Peyer's patch (tissue), 4 donors: ENCODE measurements at regions not wholly inside any gene's neighbourhood (a gene's known extent, or its start where the extent isn't known, plus 50 kb on each side); places are given as distances from the start of the nearest gene placed in this dataset.

Experiments
- DNase-seq, 3 donors: peaks; one replicate each; pipeline ENCODE4 v3.0.0-alpha.2; 2017 to 2019
- H3K27ac ChIP-seq, 4 donors: fragments of 200-600 bp; sonication (generic); one replicate each; pipeline ENCODE4 v1.5.1; 2016 to 2019
- H3K27me3 ChIP-seq, 2 donors: fragments of 200-600 bp; sonication (generic); one replicate each; pipeline ENCODE4 v1.5.1; 2019
- H3K36me3 ChIP-seq, 3 donors: fragments of 200-600 bp; sonication (generic); one replicate each; pipeline ENCODE4 v1.5.1; 2016 to 2019
- H3K4me1 ChIP-seq, 4 donors: fragments of 200-600 bp; sonication (generic); one replicate each; pipeline ENCODE4 v1.5.1; 2016 to 2019
- H3K4me3 ChIP-seq, 4 donors: fragments of 200-600 bp; sonication (generic); 1 replicate in 3 of 4; 2 replicates in 1 of 4; pipeline ENCODE4 v1.5.1; 2016 to 2019; ENCODE audit warnings: mild to moderate bottlenecking in 1 of 4
- H3K9me3 ChIP-seq, 4 donors: fragments of 200-600 bp; sonication (generic); one replicate each; pipeline ENCODE4 v1.5.1; 2016 to 2019; ENCODE audit warnings: mild to moderate bottlenecking in 1 of 4
- CTCF ChIP-seq, 6 experiments: fragments of 450-650 bp in 4 of 6; fragments of 200-600 bp in 2 of 6; sonication (generic) in 1 of 6; IDR thresholded peaks; one replicate each; pipeline ENCODE4 v1.5.1; 2017 to 2019; ENCODE audit warnings: antibody characterized with exemption in 6 of 6, mild to moderate bottlenecking in 3 of 6, moderate library complexity in 1 of 6
- POLR2A ChIP-seq, 2 donors: fragments of 450-650 bp; IDR thresholded peaks; one replicate each; pipeline ENCODE4 v1.5.1; 2017; ENCODE audit warnings: antibody characterized with exemption in 2 of 2, mild to moderate bottlenecking in 2 of 2, moderate library complexity in 2 of 2

GRCh38 chr18:30175061-30175574 is 867.4 kb downstream of the DSC3 start:
- peaks cover 0 to 5% (median 0%) of the 10 kb centered on the region in 4 donors for H3K9me3 ChIP-seq
- no peaks in the 10 kb centered on the region for H3K27me3 ChIP-seq
- no peak for DNase-seq
- H3K4me3 ChIP-seq = no peak overlapping the region
- TF ChIP-seq POLR2A (IDR thresholded peaks at IDR 0.05) (no peak), CTCF (IDR thresholded peaks at IDR 0.05) (no peak)
- no peaks in the 10 kb centered on the region for H3K36me3 ChIP-seq
- no peaks in the 10 kb centered on the region for H3K4me1 ChIP-seq
- no peak overlapping the region for H3K27ac ChIP-seq

GRCh38 chr18:30163573-30163972 is 879.0 kb downstream of the DSC3 start:
- no peak overlapping the region for H3K27ac ChIP-seq
- no peak for DNase-seq
- H3K9me3 ChIP-seq = no peaks in the 10 kb centered on the region
- no peaks in the 10 kb centered on the region for H3K4me1 ChIP-seq
- no peak for TF ChIP-seq CTCF (IDR thresholded peaks at IDR 0.05)
- no peak for TF ChIP-seq POLR2A (IDR thresholded peaks at IDR 0.05)
- no peak overlapping the region for H3K4me3 ChIP-seq
- no peaks in the 10 kb centered on the region for H3K27me3 ChIP-seq
- H3K36me3 ChIP-seq = no peaks in the 10 kb centered on the region

GRCh38 chr18:30160124-30160523 is 882.4 kb downstream of the DSC3 start:
- DNase-seq = no peak
- Histone ChIP-seq H3K9me3 (no peaks in the 10 kb centered on the region), H3K27ac (no peak overlapping the region), H3K27me3 (no peaks in the 10 kb centered on the region), H3K4me3 (no peak overlapping the region), H3K36me3 (no peaks in the 10 kb centered on the region), H3K4me1 (no peaks in the 10 kb centered on the region)
- TF ChIP-seq POLR2A (IDR thresholded peaks at IDR 0.05) (no peak), CTCF (IDR thresholded peaks at IDR 0.05) (no peak)

GRCh38 chr18:30150586-30151250 is 891.8 kb downstream of the DSC3 start:
- TF ChIP-seq POLR2A (IDR thresholded peaks at IDR 0.05) (no peak), CTCF (IDR thresholded peaks at IDR 0.05) (no peak)
- Histone ChIP-seq H3K4me3 (no peak overlapping the region), H3K36me3 (no peaks in the 10 kb centered on the region), H3K4me1 (no peaks in the 10 kb centered on the region), H3K9me3 (no peaks in the 10 kb centered on the region), H3K27me3 (no peaks in the 10 kb centered on the region), H3K27ac (no peak overlapping the region)
- DNase-seq = no peak

- no peak for DNase-seq
- Histone ChIP-seq H3K27ac (no peak overlapping the region), H3K4me1 (no peaks in the 10 kb centered on the region), H3K9me3 (no peaks in the 10 kb centered on the region), H3K27me3 (no peaks in the 10 kb centered on the region), H3K36me3 (no peaks in the 10 kb centered on the region), H3K4me3 (no peak overlapping the region)
- TF ChIP-seq CTCF (IDR thresholded peaks at IDR 0.05) (no peak), POLR2A (IDR thresholded peaks at IDR 0.05) (no peak)
Measured at GRCh38 chr18:30149585-30149984, 893.0 kb downstream of the DSC3 start.
